ENCODE measurements at regions not wholly inside any gene's neighbourhood (a gene's known extent, or its start where the extent isn't known, plus 50 kb on each side); places are given as distances from the start of the nearest gene placed in this dataset.

DNA sequence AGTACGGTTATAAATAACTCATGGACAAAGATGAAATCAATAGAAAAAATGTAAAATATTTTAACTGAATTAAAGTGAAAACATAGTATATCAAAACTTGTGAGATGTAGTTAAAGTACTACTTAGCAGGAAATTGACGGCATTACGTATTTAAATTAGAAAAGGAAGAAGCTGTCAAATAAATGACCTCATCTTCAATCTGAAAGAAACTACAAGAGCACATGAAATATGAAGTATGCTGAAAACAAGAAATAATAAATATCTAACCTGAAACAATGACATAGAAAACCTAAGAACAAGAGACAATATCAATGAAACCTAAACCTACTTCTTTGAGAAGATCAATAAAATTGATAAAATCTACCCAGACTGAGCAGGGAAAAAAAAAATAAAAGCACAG is 122.2 kb upstream of the PDE4B start:
- TF ChIP-seq, protein P1, sequence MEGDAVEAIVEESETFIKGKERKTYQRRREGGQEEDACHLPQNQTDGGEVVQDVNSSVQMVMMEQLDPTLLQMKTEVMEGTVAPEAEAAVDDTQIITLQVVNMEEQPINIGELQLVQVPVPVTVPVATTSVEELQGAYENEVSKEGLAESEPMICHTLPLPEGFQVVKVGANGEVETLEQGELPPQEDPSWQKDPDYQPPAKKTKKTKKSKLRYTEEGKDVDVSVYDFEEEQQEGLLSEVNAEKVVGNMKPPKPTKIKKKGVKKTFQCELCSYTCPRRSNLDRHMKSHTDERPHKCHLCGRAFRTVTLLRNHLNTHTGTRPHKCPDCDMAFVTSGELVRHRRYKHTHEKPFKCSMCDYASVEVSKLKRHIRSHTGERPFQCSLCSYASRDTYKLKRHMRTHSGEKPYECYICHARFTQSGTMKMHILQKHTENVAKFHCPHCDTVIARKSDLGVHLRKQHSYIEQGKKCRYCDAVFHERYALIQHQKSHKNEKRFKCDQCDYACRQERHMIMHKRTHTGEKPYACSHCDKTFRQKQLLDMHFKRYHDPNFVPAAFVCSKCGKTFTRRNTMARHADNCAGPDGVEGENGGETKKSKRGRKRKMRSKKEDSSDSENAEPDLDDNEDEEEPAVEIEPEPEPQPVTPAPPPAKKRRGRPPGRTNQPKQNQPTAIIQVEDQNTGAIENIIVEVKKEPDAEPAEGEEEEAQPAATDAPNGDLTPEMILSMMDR (IDR thresholded peaks at IDR 0.05; ENCODE audit: insufficient read depth, low read length): no peak
- TF ChIP-seq POLR2AphosphoS5 (IDR thresholded peaks at IDR 0.05; ENCODE audit: low read depth): no peak
- no peak for TF ChIP-seq SPI1 (IDR thresholded peaks at IDR 0.05; ENCODE audit: borderline replicate concordance, low read depth)
- TF ChIP-seq, protein P2, sequence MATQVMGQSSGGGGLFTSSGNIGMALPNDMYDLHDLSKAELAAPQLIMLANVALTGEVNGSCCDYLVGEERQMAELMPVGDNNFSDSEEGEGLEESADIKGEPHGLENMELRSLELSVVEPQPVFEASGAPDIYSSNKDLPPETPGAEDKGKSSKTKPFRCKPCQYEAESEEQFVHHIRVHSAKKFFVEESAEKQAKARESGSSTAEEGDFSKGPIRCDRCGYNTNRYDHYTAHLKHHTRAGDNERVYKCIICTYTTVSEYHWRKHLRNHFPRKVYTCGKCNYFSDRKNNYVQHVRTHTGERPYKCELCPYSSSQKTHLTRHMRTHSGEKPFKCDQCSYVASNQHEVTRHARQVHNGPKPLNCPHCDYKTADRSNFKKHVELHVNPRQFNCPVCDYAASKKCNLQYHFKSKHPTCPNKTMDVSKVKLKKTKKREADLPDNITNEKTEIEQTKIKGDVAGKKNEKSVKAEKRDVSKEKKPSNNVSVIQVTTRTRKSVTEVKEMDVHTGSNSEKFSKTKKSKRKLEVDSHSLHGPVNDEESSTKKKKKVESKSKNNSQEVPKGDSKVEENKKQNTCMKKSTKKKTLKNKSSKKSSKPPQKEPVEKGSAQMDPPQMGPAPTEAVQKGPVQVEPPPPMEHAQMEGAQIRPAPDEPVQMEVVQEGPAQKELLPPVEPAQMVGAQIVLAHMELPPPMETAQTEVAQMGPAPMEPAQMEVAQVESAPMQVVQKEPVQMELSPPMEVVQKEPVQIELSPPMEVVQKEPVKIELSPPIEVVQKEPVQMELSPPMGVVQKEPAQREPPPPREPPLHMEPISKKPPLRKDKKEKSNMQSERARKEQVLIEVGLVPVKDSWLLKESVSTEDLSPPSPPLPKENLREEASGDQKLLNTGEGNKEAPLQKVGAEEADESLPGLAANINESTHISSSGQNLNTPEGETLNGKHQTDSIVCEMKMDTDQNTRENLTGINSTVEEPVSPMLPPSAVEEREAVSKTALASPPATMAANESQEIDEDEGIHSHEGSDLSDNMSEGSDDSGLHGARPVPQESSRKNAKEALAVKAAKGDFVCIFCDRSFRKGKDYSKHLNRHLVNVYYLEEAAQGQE (IDR thresholded peaks at IDR 0.05; ENCODE audit: insufficient replicate concordance, low read depth): no peak
- TF ChIP-seq GABPA (IDR thresholded peaks at IDR 0.05; ENCODE audit: low read depth): no peak

Measured in HL-60 (cell line).